Activated CD4-positive, CD25-positive, alpha-beta regulatory T cell (primary cell): ENCODE measurements at regions not wholly inside any gene's neighbourhood (a gene's known extent, or its start where the extent isn't known, plus 50 kb on each side); places are given as distances from the start of the nearest gene placed in this dataset.

ENCODE experiments used
- DNase-seq, 4 experiments: peaks; one replicate each; lab custom pipeline; 2025; lab: John Stamatoyannopoulos, UW

GRCh38 chr16:85256190-85256739, 144.0 kb upstream of the CIBAR2 start:
- no peak for DNase-seq

DNA sequence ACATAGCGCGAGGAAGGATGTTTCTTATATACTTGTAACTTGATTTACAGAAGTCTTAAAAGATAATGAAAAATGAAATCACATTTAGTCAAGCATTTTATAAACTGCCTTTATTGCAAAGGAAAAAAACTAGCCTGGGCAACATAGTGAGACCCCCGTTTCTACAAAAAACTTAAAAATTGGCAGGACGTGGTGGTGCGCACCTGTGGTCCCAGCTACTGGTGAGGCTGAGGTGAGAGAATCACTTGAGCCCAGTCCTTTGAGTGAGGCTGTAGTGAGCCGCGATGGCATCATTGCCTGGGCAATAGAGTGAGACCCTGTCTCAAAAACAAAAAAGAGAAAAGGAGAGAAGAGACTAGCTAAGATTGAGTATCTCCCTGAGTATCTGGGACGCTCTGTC, 145.2 kb upstream of the CIBAR2 start:
- DNase-seq = no peak

DNA sequence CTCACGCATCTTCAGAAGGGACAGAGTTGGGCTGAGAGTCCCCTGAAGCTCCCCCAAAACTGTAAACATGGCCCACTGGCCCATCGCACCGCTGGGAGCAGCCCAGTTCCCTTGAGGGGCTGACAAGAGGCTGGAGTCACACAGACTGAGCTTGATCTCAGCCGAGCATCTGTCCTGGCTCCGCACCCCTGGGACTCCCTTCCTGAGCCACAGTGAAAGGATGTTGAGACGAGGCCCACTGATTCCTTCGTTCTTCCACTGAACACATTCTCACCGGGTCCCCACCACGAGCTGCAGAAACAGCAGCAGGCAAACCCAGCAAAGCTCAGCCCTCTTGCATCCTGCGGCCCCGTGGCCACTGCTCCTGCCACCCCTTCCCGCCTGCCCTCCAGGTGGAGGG, 145.9 kb upstream of the CIBAR2 start:
- DNase-seq = no peak

DNA sequence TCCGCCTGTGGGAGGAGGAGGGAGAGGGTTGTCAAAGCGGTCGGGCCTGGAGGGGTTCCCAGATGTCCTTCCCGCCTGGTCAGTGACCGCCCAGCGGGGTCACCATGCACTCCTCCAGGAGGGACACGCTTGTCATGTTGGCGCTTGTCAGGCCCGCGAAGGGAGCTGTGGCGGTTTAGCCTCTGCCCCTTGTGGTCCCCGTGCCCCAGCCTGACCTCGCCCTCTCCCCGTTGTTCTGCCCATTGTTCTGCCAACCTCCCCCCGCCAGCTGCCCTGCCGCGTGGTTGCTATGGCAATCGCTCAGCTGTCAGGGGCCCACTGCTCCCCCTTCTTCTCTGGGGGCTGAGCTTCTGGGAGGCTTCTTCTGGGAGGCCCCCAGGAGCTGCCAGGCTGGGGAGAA, 146.4 kb upstream of the CIBAR2 start:
- DNase-seq = no peak

- no peak for DNase-seq
Observed at GRCh38 chr16:85259115-85259831, 147.0 kb upstream of the CIBAR2 start.

DNA sequence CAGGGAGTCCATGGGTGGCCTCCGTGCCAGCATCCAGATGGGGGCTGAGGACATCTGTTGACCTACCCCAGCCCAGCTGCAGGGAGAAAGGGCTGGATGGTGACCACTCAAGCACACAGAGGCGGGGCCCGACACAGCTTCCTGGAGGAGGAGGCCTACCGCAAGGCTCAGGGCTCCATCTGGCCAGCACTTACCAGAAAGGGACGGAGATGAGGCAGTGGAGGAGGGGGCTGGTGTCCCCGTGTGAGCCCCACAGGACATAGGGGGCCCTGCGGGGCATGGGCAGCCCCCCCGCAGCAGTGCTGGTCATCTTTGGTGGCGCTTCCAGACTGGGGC, 147.5 kb upstream of the CIBAR2 start:
- DNase-seq = no peak

GRCh38 chr16:85261204-85261603, 148.9 kb upstream of the CIBAR2 start:
- no peak for DNase-seq

DNA sequence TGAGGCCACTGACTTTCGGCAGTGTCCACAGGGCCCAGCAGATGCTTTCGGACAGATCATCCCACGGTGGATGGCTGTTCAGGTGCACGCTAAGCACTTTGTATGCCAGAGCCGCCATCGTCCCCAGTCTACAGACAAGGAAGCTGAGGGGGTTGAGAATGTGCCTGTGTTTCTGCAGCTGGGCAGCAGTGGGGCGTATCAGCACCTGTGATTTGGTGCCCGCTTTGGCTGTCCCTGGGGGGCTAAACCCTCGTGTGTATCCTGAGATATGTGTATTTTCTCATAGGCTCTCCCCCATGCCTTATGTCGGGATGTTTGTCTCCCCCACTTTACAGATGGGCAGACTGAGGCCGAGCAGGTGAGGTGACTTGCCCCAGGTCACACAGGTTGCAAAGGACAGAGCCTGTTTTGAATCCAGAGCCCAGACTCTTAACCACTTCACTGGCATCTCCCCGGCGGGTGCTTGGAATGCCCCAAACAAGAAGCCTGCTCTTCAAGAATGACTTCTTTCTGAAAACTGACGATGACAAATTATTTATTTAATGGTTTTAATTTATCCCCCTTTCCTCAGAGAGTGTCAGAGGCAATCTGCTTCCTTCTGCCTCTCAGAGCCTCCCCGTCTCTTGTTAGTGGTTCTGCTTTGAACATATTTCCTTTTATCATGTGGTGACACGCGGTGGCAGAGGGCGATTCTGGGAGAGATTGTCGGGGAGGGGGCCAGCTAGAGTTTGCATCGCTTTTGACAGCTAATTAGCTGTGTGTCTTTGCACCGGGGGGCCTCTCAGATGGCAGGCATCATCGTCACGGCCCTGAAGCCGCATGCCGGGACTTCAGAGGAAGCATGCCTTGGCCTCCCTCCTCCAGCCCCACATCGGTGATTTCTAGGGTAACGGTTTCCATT, 149.6 kb upstream of the CIBAR2 start:
- DNase-seq = no peak

GRCh38 chr16:85262558-85263238, 150.4 kb upstream of the CIBAR2 start:
- DNase-seq = no peak

DNA sequence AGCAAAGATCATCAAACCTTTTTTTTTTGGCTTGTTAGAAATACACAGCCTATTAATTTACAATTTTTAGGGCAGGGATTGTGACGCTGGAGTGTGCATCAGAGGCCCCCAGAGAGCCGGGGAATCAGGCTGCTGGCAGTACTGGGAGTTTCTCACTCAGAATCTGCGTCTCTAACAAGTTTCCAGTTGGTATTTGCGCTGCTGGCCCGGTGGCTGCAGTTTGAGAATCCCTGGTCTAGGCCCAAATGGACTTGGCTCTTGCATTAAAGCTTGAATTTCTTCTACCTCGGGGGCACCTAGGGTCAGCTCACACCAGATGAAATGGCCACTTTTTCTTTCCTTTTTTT, 150.9 kb upstream of the CIBAR2 start:
- DNase-seq = no peak

DNA sequence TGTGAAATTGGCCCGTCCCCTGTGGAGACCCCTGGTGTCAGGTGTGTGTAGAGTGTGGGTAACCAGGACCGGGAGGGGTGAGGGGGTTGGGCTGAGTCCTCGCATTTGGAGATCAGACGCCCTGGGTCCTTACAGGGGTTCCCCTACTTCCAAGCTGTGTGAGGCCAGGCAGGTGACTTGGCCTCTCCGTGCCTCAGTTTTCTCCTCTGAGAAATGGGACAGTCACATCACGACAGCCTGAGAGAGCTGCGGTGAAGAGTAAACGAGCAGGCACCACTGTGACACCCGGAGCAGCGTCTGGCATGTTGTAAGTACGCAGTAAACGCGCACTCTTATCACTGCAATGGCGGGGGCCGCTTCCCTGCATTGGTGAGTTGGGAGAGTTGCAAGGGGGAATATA, 152.5 kb upstream of the CIBAR2 start:
- DNase-seq = no peak

- no peak for DNase-seq
Observed at GRCh38 chr16:85265161-85265784, 153.0 kb upstream of the CIBAR2 start.

- DNase-seq = no peak
Observed at GRCh38 chr16:85265810-85266209, 153.5 kb upstream of the CIBAR2 start.

GRCh38 chr16:85266857-85267256, 154.6 kb upstream of the CIBAR2 start:
- no peak for DNase-seq

DNA sequence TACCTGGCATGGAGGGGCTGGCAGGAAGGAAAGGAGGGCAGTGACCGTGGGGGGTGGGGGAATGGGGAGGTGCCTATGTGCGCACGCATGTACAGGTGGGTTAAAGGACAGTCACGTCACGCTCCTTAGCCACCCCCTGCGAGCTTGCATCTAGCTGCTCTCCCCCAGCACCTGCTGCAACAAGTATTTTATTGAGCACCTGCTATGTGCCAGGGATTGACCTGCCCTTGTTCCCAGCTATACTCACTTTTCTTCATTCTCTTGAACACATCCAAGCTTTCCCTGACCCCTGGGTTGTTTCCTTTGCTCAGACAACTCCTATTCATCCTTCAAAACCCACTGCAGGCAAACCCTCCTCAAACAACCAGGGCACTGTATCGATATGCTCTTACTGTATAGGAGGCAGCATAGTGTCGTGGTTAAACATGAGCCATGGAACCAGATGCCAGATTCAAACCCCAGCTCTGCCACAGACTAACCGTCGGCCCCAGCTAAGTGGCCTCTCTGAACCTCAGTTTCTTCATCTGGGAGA, 155.2 kb upstream of the CIBAR2 start:
- DNase-seq = no peak

- DNase-seq = no peak
Observed at GRCh38 chr16:85269165-85269564, 156.9 kb upstream of the CIBAR2 start.

DNA sequence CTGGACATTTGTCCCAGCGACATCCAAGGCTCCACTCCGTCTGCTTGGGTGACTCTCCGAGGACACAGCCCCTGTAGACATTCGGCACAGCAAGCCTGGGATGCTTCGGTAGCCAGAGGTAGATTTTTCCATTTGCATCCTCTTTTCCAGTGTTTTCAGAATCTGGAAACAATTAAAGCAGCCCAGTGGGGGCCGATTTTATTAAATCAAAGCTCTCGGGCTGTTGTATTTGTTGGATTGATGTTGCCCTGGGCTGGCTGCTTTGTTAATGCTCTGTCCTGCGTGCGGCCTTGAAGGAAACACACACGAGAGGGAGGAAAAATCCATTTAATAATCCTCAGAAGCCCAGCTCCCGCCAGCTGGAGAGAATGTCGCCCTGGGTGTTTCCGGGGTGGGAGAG, 158.1 kb upstream of the CIBAR2 start:
- no peak for DNase-seq

GRCh38 chr16:85271198-85271597, 158.9 kb upstream of the CIBAR2 start:
- no peak for DNase-seq

- no peak for DNase-seq
Observed at GRCh38 chr16:85273293-85273692, 161.0 kb upstream of the CIBAR2 start.

GRCh38 chr16:85274501-85274900, 162.2 kb upstream of the CIBAR2 start:
- no peak for DNase-seq

DNA sequence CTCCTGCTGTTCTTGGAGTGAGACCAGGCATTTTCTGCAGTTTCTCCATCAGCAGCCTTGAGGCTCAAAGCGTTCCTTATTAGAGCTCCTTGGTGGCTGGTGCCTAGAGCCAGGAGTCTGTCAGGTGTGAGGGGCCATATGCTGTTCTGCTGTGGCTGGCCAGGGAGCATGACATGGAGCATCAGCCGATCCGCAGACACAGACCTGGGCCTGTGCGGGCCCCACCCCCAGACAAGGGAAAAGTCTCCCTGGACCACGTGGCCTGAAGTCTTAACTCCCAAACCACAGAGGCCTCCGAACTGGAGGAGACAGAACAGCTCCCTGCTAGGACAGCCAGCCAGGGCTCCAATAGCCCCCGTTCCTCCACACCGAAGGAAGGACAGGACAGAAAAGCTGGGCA, 162.7 kb upstream of the CIBAR2 start:
- no peak for DNase-seq
